Activated CD4-positive, alpha-beta T cell treated with anti-CD3 and anti-CD28 coated beads, Interleukin-2, amount 50 U/mL, for 4 hours (primary cell): ENCODE measurements at regions not wholly inside any gene's neighbourhood (a gene's known extent, or its start where the extent isn't known, plus 50 kb on each side); places are given as distances from the start of the nearest gene placed in this dataset.

Experiments used
- DNase-seq, 2 experiments: peaks; one replicate each; pipeline ENCODE4 v3.0.0-alpha.2; 2020

DNA sequence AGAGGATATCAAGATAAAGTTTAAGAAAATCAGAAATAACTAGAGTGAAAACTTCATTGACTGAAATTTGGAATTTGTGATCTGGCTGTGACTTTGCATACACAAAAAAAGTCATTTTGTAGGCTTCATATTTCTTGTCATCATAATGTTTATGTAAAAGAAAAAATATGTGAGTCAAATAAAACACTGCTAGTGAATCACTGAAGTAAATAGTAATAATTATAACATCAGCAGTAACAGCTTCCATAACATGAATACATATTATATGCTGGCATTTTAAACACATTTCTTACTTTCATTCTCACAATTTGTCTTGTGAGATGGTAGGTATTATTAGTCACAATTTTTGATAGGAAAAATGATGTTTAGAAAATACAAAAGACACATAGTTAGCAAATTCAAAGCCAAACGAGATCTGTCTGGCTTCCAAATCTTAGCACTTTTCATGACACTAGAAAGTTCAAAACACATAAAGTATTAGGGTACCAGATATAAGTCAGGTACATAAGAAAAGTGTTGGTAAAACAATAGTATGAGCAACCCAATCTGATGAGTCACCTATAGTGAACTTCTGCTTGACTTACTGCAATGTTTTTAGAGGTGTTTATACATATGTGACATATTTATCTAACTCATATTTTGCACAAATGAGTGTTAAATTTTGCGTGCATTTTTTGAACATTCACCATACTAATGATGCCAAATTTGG lies 241.0 kb upstream of the SNX7 start:
- no peak for DNase-seq

DNA sequence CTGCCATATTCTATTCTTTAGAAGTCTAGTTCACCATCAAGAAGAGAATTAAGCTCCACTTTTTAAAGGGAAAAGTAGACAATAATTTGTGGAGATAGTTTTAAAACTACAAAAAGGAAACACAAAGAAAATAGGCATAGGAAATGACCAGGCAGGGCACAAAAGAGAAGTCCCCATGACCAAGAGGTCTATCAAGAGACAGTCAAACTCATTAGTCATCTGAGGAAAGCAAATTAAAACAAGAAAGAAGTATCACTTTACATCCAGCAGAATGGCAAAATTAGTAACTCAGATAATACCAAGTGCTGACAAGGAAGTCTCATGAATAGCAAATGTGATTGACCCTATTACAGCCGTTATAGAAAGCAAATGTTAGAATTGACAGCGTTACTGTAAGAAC lies 243.7 kb upstream of the SNX7 start:
- DNase-seq, result no peak

DNA sequence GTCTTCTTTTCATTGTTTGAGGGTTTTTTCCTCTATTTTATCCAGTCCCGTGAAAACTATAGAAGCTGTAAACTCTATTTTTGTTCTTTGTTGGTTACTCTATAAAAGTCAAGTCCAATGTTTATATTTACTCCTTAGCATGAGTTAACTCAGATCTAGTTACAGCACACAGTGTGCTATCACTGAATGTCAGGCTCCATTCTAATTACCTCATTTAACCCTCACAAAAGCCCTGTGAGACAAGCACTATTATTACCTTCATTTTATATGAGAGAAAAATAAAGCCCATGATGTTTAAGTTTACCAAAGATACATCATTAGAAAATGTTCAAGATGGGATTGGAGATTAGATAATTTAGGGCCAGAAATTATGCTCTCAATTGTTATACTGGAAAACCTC lies 251.4 kb upstream of the SNX7 start:
- DNase-seq, result no peak

DNA sequence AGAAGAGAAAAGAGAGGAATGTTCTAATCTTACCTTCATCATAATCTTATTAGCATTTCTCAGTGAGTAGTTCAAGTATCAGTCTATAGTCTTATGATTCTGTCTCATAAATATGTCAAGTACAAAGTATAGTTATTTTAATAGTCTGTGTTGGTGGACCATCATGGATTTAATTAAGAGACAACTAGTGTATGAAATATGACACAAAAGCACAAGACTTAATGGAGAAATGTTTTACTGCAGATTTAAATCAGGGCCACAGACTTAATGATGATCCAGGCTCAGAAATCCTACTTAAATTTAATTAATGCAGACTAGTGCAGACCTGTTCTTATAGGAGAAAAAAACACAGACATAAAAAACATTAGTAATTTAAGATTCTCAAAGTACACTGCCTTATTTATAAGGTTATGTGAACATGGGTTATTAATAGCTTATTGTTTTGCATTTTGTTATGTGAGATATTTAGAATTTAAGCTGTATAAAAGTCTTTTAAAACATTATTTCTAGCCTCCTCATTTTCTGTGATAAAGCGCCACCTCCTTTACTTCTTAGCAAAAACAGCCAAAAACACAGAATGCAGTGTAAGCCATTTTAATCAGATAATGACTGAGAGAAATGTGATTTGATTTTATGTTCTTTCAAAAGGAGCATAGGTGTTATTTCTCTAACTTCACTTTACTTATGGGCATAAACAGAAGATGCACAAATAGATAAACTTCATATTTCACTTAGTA lies 255.0 kb upstream of the SNX7 start:
- no peak for DNase-seq

DNA sequence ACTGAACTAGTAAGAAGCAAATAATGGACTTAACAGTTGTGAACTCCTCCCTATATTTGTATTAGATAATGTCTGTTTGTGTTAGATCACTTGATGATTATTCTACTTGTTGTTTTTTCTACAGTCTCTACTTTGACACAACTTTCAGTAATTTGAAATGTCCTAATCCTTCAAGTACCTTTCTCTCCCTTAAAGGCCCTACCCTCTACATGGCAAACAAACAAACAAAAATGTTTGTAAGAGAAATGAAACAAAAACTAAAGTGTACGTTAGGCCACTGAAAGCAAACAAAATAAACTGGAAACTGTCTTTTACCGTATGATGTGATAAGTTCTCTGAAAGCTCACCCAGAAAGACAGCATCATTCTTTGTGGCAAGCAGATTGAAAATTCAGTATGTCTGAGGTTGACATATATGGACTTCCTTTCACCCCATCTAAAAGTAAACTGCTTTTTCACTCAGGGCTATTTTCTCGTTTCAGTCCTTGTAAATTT lies 255.9 kb upstream of the SNX7 start:
- no peak for DNase-seq

DNA sequence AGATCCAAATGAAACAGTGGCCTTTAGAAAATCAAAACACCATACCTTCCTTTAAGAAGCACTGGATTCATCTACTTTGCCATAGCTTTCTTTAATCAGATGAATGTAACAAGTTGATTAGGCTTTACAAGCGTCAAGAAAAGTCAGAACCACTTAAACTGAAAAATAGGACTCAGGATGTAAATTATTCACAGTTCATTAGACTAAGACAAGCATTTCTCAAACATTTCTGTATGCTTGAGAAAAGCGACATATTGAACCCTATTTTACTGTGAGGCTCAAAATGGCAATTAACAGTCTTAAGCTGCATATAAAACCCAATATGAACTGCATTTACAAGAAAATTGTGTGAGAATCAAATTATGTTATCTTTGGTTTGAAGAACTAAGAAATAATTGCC lies 256.7 kb upstream of the SNX7 start:
- no peak for DNase-seq

DNA sequence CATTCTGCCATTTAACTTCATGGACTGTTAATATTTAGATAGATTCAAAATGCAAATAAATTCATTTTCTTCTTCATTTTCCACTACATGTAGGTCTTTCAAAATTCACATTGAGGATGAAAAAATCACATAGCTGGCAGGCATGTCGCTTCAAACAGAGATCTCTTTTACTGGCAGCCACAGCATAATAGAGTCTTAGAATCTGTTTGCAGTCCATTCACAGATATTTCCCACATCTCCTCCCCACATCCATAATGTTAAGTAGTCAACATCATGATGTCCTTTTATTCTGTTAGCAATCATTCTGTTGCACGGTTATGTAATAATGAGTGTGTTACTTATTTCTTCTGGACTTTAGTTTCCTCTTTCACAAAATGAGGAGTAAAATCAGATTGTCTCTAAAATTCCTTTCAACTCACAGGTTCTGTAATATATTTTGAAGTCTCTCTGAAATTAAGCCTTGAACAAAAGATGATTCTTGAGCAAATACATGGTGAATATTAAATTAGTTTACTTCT lies 257.5 kb upstream of the SNX7 start:
- no peak for DNase-seq

DNA sequence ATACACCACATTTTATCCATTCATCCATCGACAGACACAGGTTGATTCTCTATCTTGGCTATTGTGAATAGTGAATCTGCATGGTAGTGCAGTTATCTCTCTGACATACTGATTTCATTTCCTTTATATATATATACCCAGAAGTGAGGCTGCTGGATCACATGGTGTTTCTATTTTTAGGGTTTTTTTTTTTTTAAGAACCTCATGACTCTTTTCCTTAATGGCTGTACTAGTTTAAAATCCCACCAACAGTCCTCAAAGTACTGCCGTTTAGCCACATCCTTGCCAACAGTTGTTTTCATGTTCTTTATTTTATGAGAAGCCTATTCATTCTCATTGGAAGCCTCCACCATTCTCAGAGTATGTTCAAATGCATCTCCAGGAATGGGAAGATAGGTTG lies 258.7 kb upstream of the SNX7 start:
- no peak for DNase-seq

DNA sequence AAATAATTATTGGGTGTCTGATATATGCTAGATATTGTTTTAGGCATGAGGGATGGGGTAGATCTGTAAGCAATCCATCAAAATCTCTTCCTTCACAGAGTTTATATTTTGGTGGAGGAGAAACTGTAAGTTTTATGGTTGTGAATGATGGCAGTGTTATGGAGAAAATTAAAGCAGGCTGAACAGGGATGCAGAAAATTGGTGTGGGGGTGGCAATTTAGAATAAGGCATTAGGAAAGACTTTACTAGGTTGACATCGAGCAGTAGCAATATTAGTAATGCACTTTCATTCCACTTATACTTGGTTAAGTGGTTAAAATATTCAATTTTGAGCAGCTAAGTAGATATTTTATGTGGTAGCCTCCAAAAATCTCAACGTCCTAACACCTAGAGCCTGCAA lies 261.1 kb upstream of the SNX7 start:
- no peak for DNase-seq

DNA sequence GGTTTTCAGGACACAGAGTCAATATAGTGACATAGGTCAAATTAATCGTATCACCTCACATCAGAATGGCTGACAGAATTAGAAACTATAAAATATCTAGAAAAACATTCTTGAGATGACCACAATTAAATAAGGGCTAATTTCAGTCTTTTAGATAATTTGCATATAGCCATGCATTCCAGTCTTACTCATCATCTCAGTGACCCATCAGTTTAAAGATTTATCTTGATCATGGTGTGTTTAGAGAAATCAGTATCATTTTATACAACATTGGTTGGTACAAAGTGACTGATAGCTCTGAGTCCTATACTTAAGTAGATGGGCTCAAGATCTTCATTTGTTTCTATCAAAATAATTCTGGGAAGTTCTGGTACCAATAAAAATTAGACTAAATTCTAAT lies 262.3 kb upstream of the SNX7 start:
- no peak for DNase-seq

DNA sequence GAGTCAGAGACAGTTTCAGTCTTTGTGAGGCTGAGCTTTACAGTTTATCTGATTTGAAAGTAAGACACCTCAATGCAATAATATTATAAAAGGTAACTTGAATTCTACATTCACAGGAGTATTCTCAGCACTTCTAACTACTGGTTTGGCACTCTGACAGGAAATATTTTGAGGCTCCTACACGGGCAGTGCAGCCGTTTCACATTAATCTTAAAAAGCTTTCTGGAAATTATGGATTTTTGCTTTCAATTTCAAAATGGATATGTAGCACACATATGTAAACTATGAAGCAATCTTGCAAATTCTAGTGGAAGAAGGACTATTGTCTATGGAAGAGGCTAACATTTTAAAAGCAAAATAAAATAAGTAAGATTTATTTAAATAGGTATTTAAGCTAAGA lies 262.9 kb upstream of the SNX7 start:
- no peak for DNase-seq

DNA sequence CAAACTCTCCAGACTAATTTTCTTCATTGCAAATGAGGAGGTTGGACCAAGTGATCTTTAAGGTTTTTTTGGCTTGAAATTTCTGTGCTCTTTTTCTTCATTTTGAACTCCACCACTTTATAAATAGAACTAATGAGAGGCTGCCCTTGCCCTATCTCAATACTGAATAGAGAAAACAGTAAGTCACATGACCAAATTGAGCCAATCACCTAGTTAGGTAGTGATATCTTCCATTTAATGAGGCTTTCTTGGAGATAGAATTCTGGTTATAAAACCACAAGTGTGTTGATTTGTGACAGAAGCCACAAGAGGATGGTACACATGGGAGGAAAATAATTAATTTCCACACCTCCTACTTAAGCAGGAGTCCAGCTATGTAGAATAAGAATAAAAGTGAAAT lies 263.4 kb upstream of the SNX7 start:
- no peak for DNase-seq

DNA sequence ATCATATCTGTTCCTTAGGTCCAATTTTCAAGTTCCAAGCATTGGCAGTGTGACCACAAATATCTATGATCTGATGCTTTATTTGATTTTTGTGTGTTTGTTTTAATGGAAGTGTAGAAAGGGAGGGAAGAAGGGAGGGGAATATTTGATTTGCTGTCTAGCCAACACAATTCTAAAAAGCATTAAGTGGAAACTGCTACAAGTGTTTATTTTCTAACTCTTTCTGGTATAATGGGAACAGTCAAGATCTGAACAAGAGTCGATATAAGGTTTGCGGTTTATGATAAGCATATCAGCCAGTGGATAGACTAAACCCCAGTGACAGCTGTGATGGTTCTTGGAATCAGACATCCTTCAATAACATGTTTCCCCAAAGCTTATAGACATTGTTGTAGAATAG lies 267.8 kb upstream of the SNX7 start:
- DNase-seq, result no peak

DNA sequence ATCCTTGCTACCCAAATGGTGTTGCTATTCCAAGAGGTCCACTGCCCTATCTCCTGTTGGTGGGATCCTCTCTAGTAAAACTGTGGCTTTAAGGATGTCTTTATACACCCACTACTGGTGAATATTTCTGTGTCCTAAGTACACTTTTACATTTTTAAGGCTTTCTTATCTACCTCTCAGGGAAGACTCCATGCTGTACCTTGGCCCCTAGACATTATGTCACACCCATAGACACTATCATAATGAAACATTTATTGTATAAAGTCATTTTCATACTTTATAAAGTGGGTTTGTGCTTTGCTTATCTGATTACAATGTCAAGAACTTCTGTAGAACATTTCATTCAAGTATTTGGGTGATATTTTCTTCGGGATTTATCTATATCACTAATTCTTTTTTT lies 270.3 kb upstream of the SNX7 start:
- no peak for DNase-seq

DNA sequence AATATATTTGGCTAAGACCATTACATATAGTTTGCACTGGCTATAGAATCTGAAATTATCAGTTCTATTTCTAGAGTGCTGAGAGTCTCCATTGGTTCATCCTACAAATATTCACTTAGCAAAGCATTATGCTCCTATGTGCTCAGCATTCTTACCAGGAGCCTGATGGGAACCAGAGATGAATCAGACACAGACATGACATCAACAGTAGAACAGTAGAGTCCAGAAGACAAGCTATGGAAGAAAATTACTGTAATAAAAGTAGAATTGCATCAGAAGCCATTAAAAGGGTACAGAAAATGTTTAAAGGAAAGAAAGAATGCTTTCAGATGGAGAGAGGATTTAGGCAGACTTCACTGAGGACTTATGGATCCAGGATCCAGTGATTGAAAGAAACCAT lies 271.7 kb upstream of the SNX7 start:
- no peak for DNase-seq

DNA sequence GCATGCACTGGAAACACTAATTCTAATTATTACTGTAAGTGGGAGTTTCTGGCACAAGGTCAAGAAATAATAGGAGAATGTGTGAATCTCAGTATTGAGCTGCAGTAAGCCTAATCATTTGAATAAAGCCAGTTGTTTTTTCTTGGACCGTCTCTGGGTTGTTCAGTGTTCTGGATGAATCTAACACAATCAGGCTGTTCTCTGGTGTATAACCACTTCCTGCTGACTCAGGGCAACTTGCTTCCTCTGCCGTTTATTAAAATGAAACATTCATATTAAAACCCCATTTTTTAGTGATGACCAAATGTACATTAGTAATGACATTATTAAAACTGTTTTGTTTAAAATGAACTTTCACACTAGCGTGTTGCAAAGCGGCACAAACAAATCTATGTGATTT lies 273.1 kb upstream of the SNX7 start:
- DNase-seq, result no peak

DNA sequence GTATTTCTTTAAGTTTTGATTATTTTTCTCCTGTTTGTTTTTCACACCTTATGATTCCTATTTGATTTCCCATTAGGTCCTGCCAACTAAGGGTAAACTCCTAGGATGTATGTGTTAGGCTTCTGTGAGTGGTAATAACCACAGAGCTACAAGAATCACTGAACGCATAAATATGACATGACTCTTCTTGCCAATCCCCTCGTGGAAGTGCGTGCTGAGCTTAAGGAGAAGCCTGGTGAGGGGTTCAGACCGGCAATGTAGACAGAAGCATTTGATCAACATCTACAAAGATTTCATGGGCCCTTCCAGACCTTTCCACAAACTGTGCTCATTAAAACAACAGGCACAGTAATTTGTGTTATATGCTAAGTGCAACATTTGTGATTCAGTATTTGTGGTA lies 273.8 kb upstream of the SNX7 start:
- no peak for DNase-seq

DNA sequence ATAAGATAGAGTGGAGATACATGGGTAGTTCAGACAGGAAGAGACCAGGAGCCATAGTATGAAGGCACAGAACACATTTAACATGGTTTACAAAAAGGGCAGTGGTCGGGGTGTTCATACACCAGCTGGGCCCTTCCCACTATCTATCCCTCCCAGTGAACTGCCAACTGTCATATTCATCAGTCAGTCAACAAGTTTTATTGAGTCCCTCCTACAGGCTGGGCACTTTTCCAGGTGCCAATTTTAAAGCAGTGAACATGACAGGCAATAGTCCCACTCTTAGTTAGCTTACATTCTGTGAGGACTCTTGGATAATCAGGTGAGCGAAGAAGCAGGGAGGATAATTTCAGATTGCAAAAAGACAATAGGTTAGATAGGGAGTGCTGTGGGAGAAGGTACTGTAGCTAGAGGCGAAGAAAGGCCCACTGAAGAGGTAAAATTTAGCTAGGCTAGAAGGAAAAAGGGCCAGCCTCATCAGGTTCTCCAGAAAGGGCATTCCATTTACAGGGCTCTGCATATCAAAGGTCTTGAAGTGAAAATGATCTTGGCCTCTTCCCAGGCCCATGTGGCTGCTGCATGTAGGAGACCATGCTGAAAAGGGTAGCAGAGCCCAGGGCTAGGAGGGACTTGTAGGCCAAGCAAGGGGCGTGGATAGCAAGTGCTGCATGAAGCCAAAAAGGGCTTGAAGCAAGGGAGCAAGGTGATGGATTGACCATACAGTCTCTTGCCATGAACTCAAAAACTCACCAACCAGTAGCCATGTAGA lies 274.7 kb upstream of the SNX7 start:
- DNase-seq, result no peak

DNA sequence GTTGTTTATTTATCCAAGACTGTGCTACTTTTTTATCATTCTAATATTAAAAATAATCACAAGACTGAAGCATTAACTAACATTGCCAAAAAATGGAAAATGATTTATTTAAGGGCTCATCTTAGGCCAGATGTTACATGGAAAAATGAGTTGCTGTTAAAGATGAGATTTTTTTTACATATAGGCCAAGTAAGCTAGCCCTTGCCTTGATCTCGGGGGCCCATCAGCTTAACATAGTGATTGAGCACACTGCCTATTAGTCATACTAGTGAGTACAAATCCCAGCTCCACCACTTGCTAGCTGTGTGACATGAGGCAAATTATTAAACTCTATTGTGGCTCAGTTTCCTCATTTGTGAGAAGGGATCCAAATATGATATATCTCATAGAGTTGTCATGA lies 275.9 kb upstream of the SNX7 start:
- no peak for DNase-seq

DNA sequence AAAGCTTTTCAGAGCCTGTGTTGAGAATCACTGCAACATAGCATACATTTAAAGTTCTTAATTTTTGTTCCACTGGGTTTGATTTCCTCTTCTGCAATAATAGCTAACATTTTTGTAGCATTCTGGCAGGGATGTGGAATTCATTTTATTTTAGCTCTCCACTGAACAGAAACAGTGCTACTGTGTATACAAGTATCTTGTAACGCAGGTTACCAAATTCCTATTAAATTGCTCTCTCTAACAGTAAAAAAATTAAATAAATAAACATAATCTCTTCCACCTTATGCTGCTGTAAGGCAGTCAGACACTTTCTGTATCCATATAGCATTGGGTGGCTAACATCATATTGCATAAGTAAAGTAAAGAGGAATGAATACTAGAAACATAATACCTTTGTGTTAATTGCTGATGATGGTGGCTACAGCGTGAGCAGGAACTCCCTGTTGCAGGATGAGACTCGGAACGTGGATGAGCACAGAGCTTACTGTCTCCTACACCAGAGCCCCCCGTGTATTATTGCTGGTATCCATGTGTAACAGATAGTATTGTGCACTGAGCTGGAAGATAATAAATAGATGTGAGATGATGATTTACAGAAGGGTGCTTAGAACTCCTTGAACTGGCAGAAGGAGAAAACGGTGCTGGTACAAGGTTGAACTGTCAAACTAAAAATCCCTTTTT lies 276.9 kb upstream of the SNX7 start:
- no peak for DNase-seq

DNA sequence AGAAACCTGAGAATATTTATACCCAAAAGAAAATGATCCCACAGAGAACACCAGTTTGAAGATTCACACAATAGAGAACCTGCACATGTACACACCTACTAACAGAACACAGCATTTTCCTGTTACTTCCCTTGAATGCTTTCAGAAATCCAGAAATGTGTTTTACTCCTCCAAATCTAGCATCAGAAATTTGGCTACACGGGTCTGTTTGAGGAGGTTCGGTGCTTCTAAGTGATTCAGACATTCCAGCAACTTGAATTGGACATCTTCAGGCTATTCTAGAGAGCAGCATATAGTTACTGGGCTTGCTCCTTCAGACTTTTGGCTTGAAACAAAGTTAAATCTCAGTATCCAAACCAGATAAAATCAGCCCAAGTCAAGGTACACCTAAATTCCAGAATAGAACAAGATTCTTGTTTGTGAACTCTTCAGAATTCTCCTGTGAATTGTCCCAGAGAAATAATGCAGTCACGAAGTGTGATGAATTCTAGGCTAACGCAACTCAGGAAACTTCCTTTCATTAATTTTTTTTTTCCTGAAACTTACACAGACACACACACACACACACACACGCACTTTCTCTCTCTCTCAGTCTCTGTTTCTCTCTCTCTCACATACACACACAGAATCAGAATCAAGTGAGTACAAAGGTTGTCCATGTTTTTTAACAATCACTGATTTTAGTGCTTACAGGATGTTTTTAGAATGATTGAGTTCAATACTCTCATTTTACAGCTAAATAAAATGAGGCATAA lies 278.4 kb upstream of the SNX7 start:
- no peak for DNase-seq

DNA sequence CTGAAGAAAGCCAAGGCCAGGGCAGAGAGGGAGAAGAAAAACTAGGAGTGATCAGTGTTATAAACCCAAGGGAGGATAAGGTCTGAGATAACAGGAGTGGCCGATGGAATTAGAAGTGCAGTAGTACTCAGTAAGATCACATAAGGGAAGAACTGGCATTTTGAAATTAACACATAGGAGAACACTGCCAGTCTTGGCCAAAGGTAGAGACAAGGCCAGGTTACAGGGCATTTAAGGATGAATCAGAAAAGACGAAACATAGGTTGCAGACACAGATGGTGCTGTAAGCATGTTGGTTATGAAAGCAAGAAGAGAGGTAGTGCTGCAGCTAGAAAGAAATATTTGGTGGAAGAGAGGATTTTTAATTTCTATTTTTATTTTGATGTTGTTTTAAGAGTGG lies 278.9 kb upstream of the SNX7 start:
- no peak for DNase-seq
